BLaER1 (cell line): ENCODE measurements at regions not wholly inside any gene's neighbourhood (a gene's known extent, or its start where the extent isn't known, plus 50 kb on each side); places are given as distances from the start of the nearest gene placed in this dataset.
"Not testable (repeated sequence)": the region's sequence is repeated elsewhere in the genome, so short reads cannot be mapped to it uniquely, and the experiment has no call there.

Experiments
- H3K27ac ChIP-seq: shearing (Covaris generic); formaldehyde crosslinking; 2 replicates; pipeline ENCODE4 v1.8.1; 2022
- H3K27me3 ChIP-seq: shearing (Covaris generic); formaldehyde crosslinking; 2 replicates; pipeline ENCODE4 v1.8.1; 2022
- H3K36me3 ChIP-seq: shearing (Covaris generic); formaldehyde crosslinking; 2 replicates; pipeline ENCODE4 v1.8.1; 2022
- H3K4me1 ChIP-seq: shearing (Covaris generic); formaldehyde crosslinking; 2 replicates; pipeline ENCODE4 v1.8.1; 2022
- H3K4me2 ChIP-seq: shearing (Covaris generic); formaldehyde crosslinking; 2 replicates; pipeline ENCODE4 v1.8.1; 2022
- H3K4me3 ChIP-seq: shearing (Covaris generic); formaldehyde crosslinking; 2 replicates; pipeline ENCODE4 v1.8.1; 2022
- H3K9ac ChIP-seq: shearing (Covaris generic); formaldehyde crosslinking; 2 replicates; pipeline ENCODE4 v1.8.1; 2022
- H3K9me3 ChIP-seq: shearing (Covaris generic); formaldehyde crosslinking; 2 replicates; pipeline ENCODE4 v1.8.1; 2022
- H4K20me1 ChIP-seq: shearing (Covaris generic); formaldehyde crosslinking; 2 replicates; pipeline ENCODE4 v1.8.1; 2022
- Cebpa-rat ChIP-seq: shearing (Covaris generic); IDR thresholded peaks from 2 replicates; pipeline ENCODE4 v1.8.1; 2022

DNA sequence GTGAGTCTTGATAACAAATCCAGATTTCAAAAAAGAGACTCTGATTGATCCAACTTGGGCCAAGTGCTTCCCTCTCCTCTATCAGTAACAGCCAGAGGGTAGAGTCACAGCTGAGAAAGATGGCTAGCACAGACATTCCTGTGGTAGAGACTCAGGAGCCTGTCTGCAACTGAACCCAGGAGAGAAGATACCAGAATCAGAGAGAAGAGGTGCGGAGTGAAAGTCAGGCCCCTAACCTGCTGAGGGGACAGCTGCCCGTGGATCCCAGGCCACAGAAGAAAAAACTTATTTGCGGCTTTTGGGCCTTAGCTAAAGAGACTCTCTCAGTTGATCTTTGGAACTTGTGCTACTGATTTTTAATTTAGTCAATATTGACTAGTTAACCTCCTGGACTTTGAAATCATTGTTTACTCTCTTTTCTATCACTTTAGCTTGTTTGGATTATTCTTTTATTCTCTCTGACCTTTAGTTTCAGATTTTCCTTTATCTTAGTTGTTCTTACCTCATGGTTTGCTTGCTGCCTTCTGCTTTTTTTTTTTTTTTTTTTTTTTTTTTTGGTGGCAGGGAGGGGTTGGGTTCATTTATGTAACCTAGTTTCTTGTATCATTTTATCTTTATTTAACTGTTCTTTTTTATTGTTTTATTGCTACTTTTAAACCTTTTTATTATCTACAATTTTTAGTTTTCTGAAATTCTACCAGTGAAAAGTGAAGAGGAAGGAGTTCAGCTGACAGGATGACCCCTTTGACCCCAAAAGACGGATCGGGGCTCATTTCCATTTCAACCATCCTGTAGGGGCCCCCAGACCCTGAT lies 154.9 kb upstream of the KRR1 start:
- H3K27ac ChIP-seq = no peak overlapping the region
- H3K9ac ChIP-seq = no peak overlapping the region
- no peaks in the 10 kb centered on the region for H3K4me1 ChIP-seq
- TF ChIP-seq Cebpa-rat = no peak
- H3K4me3 ChIP-seq = no peak overlapping the region
- H3K9me3 ChIP-seq = no peaks in the 10 kb centered on the region
- H4K20me1 ChIP-seq = no peaks in the 10 kb centered on the region
- H3K4me2 ChIP-seq = no peak overlapping the region
- H3K36me3 ChIP-seq = no peaks in the 10 kb centered on the region
- H3K27me3 ChIP-seq = no peaks in the 10 kb centered on the region

DNA sequence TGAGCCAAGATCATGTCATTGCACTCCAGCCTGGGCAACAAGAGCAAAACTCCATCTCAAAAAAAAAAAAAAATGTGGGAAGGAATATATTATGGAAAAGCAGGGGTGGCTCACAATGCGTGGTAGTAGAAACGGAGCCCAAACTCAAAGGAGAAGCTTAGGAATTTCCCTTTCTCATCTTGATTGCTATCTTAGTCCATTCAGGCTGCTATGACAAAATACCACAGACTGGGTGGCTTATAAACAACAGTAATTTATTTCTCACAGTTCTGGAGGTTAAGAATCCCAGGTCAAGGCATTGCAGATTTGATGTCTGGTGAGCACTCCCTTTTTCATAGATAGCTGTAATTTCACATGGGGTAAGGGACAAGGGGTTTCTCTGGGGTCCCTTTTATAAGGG lies 153.8 kb upstream of the KRR1 start:
- Histone ChIP-seq H3K36me3 (no peaks in the 10 kb centered on the region), H3K27ac (no peak overlapping the region), H3K4me3 (no peak overlapping the region), H3K4me1 (no peaks in the 10 kb centered on the region), H4K20me1 (no peaks in the 10 kb centered on the region), H3K9me3 (no peaks in the 10 kb centered on the region), H3K27me3 (no peaks in the 10 kb centered on the region), H3K4me2 (no peak overlapping the region), H3K9ac (no peak overlapping the region)
- TF ChIP-seq Cebpa-rat = no peak

- Histone ChIP-seq H3K4me1 (no peaks in the 10 kb centered on the region), H3K27me3 (no peaks in the 10 kb centered on the region), H3K4me3 (no peak overlapping the region), H3K9ac (no peak overlapping the region), H3K36me3 (no peaks in the 10 kb centered on the region), H4K20me1 (no peaks in the 10 kb centered on the region), H3K27ac (no peak overlapping the region), H3K4me2 (no peak overlapping the region), H3K9me3 (no peaks in the 10 kb centered on the region)
- no peak for TF ChIP-seq Cebpa-rat
Observed at GRCh38 chr12:75662511-75663159, 151.2 kb upstream of the KRR1 start.

DNA sequence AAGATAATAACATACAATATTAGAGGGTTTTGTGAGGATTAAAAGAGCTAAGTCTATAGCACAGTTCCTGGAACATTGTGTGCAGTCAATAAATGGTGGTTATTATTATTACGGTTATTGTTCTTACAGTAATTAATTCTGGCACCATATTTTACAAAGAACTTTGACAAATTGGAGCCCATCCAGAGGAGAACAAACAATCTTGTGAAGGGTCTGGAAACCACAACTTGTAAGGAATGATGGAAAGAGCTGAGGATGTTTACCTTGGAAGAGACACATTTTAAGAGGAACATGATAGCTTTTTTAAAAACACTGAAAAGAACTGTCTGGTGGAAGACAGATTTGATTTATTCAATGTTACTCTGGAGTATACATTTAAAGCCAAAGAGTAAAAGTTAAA lies 150.5 kb upstream of the KRR1 start:
- H3K4me3 ChIP-seq = no peak overlapping the region
- no peaks in the 10 kb centered on the region for H3K27me3 ChIP-seq
- H3K27ac ChIP-seq = no peak overlapping the region
- H3K9ac ChIP-seq = no peak overlapping the region
- no peaks in the 10 kb centered on the region for H3K36me3 ChIP-seq
- H4K20me1 ChIP-seq = no peaks in the 10 kb centered on the region
- no peak for TF ChIP-seq Cebpa-rat
- no peak overlapping the region for H3K4me2 ChIP-seq
- H3K4me1 ChIP-seq = no peaks in the 10 kb centered on the region
- H3K9me3 ChIP-seq = no peaks in the 10 kb centered on the region

- no peaks in the 10 kb centered on the region for H3K36me3 ChIP-seq
- no peak overlapping the region for H3K4me3 ChIP-seq
- TF ChIP-seq Cebpa-rat = no peak
- H3K27ac ChIP-seq = no peak overlapping the region
- H3K9ac ChIP-seq = no peak overlapping the region
- no peaks in the 10 kb centered on the region for H4K20me1 ChIP-seq
- no peaks in the 10 kb centered on the region for H3K27me3 ChIP-seq
- no peaks in the 10 kb centered on the region for H3K4me1 ChIP-seq
- no peaks in the 10 kb centered on the region for H3K9me3 ChIP-seq
- H3K4me2 ChIP-seq = no peak overlapping the region
Observed at GRCh38 chr12:75660805-75661404, 149.5 kb upstream of the KRR1 start.

DNA sequence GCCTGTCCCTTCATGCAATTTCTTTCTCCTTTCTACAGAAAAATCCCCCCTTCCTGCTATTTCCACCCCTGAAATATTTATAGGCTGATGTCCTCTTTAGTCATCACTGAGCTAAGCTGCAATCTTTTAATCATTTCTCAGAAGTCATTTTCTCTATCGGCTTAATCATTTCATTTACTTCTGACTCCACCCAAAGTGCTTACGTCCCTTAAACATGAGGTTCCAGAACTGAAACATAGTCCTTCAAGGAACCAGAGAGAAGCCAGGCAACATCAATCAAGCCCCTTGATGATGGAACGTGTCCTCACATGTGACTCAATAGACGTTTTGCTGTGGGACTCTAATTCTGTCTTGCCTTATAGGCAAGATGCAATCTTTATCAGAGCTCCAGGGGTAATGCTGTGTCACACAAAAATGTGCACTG lies 148.7 kb upstream of the KRR1 start:
- H3K4me1 ChIP-seq = no peaks in the 10 kb centered on the region
- H3K9me3 ChIP-seq = no peaks in the 10 kb centered on the region
- no peak overlapping the region for H3K4me3 ChIP-seq
- no peaks in the 10 kb centered on the region for H3K36me3 ChIP-seq
- no peaks in the 10 kb centered on the region for H4K20me1 ChIP-seq
- H3K9ac ChIP-seq = no peak overlapping the region
- H3K27ac ChIP-seq = no peak overlapping the region
- no peaks in the 10 kb centered on the region for H3K27me3 ChIP-seq
- no peak overlapping the region for H3K4me2 ChIP-seq
- no peak for TF ChIP-seq Cebpa-rat

GRCh38 chr12:75658901-75659823 lies 147.8 kb upstream of the KRR1 start:
- no peaks in the 10 kb centered on the region for H3K4me1 ChIP-seq
- no peak for TF ChIP-seq Cebpa-rat
- no peak overlapping the region for H3K27ac ChIP-seq

GRCh38 chr12:75658286-75658685 lies 146.9 kb upstream of the KRR1 start:
- Histone ChIP-seq H3K4me3 (no peak overlapping the region), H3K27ac (no peak overlapping the region), H3K4me2 (no peak overlapping the region), H3K9me3 (no peaks in the 10 kb centered on the region), H3K27me3 (no peaks in the 10 kb centered on the region), H3K9ac (no peak overlapping the region), H3K4me1 (no peaks in the 10 kb centered on the region), H3K36me3 (no peaks in the 10 kb centered on the region), H4K20me1 (no peaks in the 10 kb centered on the region)
- no peak for TF ChIP-seq Cebpa-rat

More at GRCh38 chr12:75658901-75659823, 147.8 kb upstream of the KRR1 start:
- H3K4me2 ChIP-seq = no peak overlapping the region
- H3K9ac ChIP-seq = no peak overlapping the region
- H3K27me3 ChIP-seq = no peaks in the 10 kb centered on the region
- no peaks in the 10 kb centered on the region for H4K20me1 ChIP-seq
- no peaks in the 10 kb centered on the region for H3K36me3 ChIP-seq
- no peaks in the 10 kb centered on the region for H3K9me3 ChIP-seq
- H3K4me3 ChIP-seq = no peak overlapping the region

- TF ChIP-seq Cebpa-rat = no peak
- no peak overlapping the region for H3K4me2 ChIP-seq
- no peaks in the 10 kb centered on the region for H3K36me3 ChIP-seq
- no peaks in the 10 kb centered on the region for H4K20me1 ChIP-seq
- H3K9ac ChIP-seq = no peak overlapping the region
- H3K27ac ChIP-seq = no peak overlapping the region
- no peak overlapping the region for H3K4me3 ChIP-seq
- no peaks in the 10 kb centered on the region for H3K4me1 ChIP-seq
- H3K9me3 ChIP-seq = no peaks in the 10 kb centered on the region
- no peaks in the 10 kb centered on the region for H3K27me3 ChIP-seq
Observed at GRCh38 chr12:75657831-75658230, 146.4 kb upstream of the KRR1 start.

DNA sequence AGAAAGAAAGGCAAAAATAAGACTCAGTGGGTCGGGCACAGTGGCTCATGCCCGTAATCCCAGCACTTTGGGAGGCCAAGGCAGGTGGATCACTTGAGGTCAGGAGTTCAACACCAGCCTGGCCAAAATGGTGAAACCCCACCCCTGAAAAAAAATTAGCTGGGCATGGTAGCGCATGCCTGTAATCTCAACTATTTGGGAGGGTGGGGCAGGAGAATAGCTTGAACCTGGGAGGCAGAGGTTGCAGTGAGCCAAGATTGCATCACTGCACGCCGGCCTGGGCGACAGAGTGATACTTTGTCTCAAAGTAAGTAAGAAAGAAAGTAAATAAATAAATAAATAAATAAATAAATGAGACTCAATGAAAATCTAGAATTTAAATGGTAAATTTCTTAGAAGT lies 145.9 kb upstream of the KRR1 start:
- H3K36me3 ChIP-seq, H3K4me3 ChIP-seq, H3K27ac ChIP-seq, H3K9ac ChIP-seq, H3K27me3 ChIP-seq, H4K20me1 ChIP-seq, H3K4me2 ChIP-seq, H3K4me1 ChIP-seq, H3K9me3 ChIP-seq: not testable (repeated sequence)
